ENCODE measurements at regions not wholly inside any gene's neighbourhood (a gene's known extent, or its start where the extent isn't known, plus 50 kb on each side); places are given as distances from the start of the nearest gene placed in this dataset.

DNA sequence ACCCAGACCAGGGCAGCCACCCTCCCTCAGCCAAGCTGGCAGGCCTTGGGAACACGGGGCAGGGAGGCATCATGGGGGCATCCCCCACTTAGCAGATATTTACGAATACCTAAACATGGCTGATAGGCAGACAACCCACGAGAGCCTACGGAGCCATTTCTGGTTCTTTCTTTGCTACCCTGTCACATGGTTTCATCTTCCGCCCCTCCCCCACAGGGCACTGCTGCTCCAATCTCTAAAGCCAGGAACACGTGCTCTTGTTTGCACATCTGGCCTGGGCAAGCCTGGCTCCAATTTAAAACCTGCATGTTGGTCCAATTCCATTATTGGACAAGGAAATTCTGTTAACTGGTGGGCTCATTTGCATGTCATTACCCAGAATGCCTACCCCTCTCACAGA is 447.4 kb upstream of the NR2F2 start:
- TF ChIP-seq YY1 (IDR thresholded peaks at IDR 0.05; ENCODE audit: insufficient read depth, insufficient read length) (no peak), ZNF274 (IDR thresholded peaks at IDR 0.05; ENCODE audit: low read depth, low read length) (no peak)
